Bone marrow (tissue), 2 donors: ENCODE measurements at regions not wholly inside any gene's neighbourhood (a gene's known extent, or its start where the extent isn't known, plus 50 kb on each side); places are given as distances from the start of the nearest gene placed in this dataset.
"Not testable (repeated sequence)": the region's sequence is repeated elsewhere in the genome, so short reads cannot be mapped to it uniquely, and the experiment has no call there.

Source experiments
- DNase-seq, 2 donors: peaks; one replicate each; lab custom pipeline; 2025; lab: John Stamatoyannopoulos, UW

- no peak for DNase-seq
Observed at GRCh38 chr11:92168936-92169335, 55.7 kb upstream of the FAT3 start.

GRCh38 chr11:92167571-92167970 is 57.0 kb upstream of the FAT3 start:
- DNase-seq = no peak

- DNase-seq = no peak
Observed at GRCh38 chr11:92166335-92166734, 58.3 kb upstream of the FAT3 start.

- no peak for DNase-seq
Observed at GRCh38 chr11:92163879-92164278, 60.7 kb upstream of the FAT3 start.

GRCh38 chr11:92162776-92163175 is 61.8 kb upstream of the FAT3 start:
- no peak for DNase-seq

GRCh38 chr11:92159931-92160330 is 64.7 kb upstream of the FAT3 start:
- no peak for DNase-seq

- DNase-seq = not testable (repeated sequence)
Observed at GRCh38 chr11:92157390-92157789, 67.2 kb upstream of the FAT3 start.

GRCh38 chr11:92154611-92155010 is 70.0 kb upstream of the FAT3 start:
- no peak for DNase-seq

- DNase-seq = no peak
Observed at GRCh38 chr11:92154110-92154509, 70.5 kb upstream of the FAT3 start.

GRCh38 chr11:92153542-92153941 is 71.1 kb upstream of the FAT3 start:
- no peak for DNase-seq

GRCh38 chr11:92152245-92152644 is 72.4 kb upstream of the FAT3 start:
- DNase-seq = no peak

GRCh38 chr11:92149996-92150395 is 74.6 kb upstream of the FAT3 start:
- no peak for DNase-seq

GRCh38 chr11:92141725-92142124 is 82.9 kb upstream of the FAT3 start:
- DNase-seq = no peak

GRCh38 chr11:92141159-92141558 is 83.5 kb upstream of the FAT3 start:
- DNase-seq = no peak

GRCh38 chr11:92140021-92140420 is 84.6 kb upstream of the FAT3 start:
- DNase-seq = no peak

GRCh38 chr11:92138296-92138695 is 86.3 kb upstream of the FAT3 start:
- no peak for DNase-seq

GRCh38 chr11:92137747-92138146 is 86.9 kb upstream of the FAT3 start:
- no peak for DNase-seq

- no peak for DNase-seq
Observed at GRCh38 chr11:92136797-92137196, 87.8 kb upstream of the FAT3 start.

GRCh38 chr11:92131289-92131865 is 93.2 kb upstream of the FAT3 start:
- DNase-seq = no peak

GRCh38 chr11:92130421-92130831 is 94.2 kb upstream of the FAT3 start:
- no peak for DNase-seq

GRCh38 chr11:92129811-92130210 is 94.8 kb upstream of the FAT3 start:
- no peak for DNase-seq

- DNase-seq = no peak
Observed at GRCh38 chr11:92128026-92128425, 96.6 kb upstream of the FAT3 start.

GRCh38 chr11:92125321-92125720 is 99.3 kb upstream of the FAT3 start:
- DNase-seq = no peak

GRCh38 chr11:92123540-92123939 is 101.1 kb upstream of the FAT3 start:
- no peak for DNase-seq

- no peak for DNase-seq
Observed at GRCh38 chr11:92122561-92122960, 102.1 kb upstream of the FAT3 start.
